DMS153 treated with DMSO at 0.1 percent for 48 hours (cell line): ENCODE measurements at regions not wholly inside any gene's neighbourhood (a gene's known extent, or its start where the extent isn't known, plus 50 kb on each side); places are given as distances from the start of the nearest gene placed in this dataset.
"Not testable (repeated sequence)": the region's sequence is repeated elsewhere in the genome, so short reads cannot be mapped to it uniquely, and the experiment has no call there.

Experiments used
- DNase-seq: peaks from one replicate; lab custom pipeline; 2025; ENCODE audit not compliant: unreplicated experiment; lab: John Stamatoyannopoulos, UW

GRCh38 chr14:43877351-43877960 is 629.6 kb downstream of the FSCB start:
- DNase-seq, result no peak

DNA sequence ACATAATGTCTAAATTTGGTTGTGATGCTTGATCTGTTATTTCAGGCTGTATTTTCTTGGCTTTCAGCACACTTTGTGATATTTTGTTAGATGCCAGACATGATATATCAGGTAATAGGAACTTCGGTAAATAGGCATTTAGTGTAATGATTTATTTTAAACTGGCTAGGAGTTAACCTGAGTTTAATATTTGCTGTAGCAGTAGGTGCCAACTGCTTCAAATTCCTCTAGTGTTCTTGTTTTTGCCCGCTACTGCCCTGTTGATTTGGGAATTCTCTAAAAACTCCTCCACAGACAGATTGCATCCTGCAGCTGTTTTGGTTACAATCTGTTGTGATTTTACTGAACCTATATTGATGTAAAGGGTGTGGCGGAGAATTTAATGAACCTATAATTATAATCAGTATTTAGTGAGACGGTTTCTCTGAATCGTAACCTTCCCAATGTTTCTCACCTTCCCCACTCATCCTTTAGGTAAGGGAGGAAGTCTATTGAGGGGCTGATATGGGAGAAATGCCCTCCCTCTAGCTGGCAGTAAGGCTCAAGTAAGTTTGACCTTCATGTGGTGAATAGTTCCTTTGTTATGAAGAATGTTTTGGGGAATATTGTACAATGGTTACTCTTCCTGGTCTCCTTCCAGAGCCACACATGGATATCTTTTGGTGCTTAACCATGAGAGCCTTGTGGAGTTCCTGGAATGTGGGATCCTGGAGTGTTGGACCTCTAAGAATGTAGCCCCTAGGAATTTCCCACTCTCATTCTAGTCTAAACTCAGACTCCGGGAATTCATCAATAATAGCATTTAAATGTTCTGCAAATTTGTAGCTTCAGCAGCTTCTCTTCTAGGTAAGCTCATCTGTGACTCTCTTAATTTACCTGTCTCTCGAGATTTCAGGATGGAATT is 634.1 kb downstream of the FSCB start:
- no peak for DNase-seq

- DNase-seq, result no peak
Measured at GRCh38 chr14:43872222-43872621, 634.9 kb downstream of the FSCB start.

DNA sequence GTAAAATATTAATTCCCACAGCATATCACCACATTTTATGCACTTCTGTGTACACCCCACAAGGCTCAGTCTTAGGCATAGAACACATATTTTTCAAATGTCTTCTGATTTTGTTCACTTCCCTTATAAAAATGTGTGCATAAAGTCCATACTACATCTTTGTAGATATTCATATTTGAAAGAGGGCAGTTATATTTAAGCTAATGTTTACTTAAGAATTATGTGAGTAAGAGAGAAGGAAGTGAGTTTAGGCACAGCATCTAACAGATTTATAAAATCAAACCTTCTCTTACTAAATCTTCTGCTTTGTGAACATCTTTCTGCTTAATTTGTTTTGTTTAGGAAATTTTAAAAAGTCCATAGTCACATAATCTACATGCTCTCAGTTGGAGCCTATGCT is 648.1 kb downstream of the FSCB start:
- DNase-seq, result no peak

GRCh38 chr14:43855556-43855955 is 651.5 kb downstream of the FSCB start:
- no peak for DNase-seq

DNA sequence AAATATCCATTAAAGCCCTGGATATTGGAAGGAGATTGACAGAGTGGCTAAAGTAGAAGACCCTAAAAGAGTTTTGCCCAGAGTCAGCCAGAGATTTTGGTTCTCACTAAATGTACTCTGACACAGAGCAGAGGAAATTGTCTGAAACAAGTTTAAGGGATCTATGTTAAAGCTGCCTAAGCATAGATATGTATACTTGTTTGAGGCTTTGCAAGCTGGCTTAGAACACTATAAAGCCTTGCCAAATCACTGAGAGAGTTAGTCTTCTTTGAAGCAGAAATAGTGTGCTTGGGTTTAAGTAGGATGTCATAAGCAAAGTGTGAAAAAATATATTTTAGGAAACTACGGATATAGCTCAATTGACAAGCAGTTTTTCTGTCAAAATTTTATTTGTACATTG is 653.5 kb downstream of the FSCB start:
- DNase-seq, result no peak

- DNase-seq, result no peak
Measured at GRCh38 chr14:43803076-43803689, 703.9 kb downstream of the FSCB start.

DNA sequence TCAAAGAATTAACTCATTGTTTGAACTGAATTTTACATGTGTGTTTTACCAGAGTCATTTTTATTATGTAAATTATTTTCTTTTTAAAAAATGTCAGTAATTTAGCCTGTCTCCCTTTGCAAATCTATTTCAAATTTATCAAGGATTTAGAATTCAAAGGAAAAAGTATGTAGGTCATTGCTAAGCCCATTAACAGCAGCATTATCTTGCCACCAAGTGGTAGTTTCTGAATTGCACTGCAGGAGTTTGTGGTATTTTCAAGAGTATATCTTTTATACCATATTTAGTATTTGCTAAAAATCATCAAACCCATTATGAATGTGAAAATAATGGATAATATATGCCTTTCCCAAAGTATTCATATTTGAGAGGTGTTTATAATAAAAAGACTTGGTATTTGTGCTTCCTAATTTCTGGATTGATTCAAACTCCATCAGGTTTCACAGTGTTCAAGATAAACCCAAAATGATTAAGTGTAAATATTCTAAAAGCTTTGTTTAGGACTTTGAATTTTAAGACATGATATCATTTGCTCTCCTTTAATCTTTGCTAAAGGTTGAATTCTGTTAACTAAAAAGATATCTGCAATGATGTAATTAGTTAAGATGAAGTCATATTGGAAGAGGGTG is 711.4 kb downstream of the FSCB start:
- DNase-seq, result no peak

DNA sequence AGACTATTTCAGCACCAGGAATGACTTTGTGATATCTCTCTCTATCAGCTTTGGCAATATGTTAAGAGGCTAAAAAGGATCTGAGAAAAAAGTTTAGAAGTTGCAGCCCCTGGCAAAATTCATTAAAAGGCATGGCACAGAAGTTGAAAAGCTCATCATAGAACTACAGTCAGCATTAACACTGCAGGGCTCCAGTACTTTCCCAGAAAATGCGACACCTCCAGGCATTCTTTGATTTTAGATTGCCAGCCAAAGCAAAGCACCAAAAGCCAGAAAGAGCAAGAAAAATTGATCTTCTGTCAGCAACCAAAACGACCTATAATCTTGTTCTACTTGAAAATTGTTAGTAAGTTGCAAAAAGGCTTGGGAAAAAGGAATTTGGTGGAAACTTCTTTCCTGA is 713.5 kb downstream of the FSCB start:
- DNase-seq, result no peak

DNA sequence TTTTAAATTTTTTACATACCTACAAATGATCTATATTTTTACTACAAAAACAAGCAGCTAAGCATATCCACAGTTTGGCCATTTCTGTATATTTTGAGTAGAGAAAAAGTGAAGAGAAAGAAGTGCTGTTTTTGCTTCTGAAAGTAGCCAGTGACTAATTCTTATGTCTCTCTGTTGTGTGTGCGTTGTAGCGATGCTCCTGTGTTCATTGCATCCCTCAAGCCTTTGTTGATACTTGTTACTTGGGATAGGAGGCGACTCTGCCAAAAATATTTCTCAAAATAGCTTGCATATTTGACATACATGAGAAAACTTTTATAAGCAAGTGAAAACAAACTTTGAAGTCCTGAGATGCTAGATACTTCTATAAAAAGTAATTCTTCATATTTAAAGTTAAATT is 714.1 kb downstream of the FSCB start:
- DNase-seq, result no peak

GRCh38 chr14:43790681-43791080 is 716.4 kb downstream of the FSCB start:
- no peak for DNase-seq

- DNase-seq, result no peak
Measured at GRCh38 chr14:43789458-43789857, 717.6 kb downstream of the FSCB start.

DNA sequence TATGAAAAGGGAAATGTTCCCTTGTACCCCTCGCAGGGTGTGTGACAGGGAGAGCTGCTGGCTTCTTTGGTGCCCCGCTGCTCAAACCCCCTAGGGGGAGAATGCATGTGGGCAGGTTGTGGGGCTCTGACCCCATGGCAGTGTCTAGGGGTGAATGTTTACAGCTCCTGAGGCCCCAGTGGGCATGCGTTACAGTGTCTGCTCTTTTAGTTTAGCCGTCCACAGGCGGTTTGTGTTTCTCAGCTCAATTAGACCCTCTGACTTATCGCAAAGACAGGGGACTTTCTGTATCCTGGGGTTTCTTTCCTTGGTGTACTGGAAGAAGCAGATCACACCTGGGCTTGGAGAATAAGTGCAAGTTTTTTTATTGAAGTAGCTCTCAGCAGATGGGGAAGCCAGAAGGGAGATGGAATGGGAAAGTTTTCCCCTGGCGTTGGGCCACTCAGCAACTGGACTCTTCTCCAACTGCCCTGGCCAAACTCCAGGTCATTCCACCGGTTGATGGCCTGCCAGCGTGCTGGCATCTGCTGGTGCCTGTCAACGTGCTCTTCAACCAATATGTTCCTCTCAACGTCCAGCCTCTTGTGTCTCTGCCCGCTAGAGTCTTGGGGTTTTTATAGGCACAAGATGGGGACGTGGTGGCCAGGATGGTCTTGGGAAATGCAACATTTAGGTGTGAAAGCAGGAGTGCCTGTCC is 720.9 kb downstream of the FSCB start:
- no peak for DNase-seq

- DNase-seq, result not testable (repeated sequence)
Measured at GRCh38 chr14:43784432-43784831, 722.7 kb downstream of the FSCB start.

DNA sequence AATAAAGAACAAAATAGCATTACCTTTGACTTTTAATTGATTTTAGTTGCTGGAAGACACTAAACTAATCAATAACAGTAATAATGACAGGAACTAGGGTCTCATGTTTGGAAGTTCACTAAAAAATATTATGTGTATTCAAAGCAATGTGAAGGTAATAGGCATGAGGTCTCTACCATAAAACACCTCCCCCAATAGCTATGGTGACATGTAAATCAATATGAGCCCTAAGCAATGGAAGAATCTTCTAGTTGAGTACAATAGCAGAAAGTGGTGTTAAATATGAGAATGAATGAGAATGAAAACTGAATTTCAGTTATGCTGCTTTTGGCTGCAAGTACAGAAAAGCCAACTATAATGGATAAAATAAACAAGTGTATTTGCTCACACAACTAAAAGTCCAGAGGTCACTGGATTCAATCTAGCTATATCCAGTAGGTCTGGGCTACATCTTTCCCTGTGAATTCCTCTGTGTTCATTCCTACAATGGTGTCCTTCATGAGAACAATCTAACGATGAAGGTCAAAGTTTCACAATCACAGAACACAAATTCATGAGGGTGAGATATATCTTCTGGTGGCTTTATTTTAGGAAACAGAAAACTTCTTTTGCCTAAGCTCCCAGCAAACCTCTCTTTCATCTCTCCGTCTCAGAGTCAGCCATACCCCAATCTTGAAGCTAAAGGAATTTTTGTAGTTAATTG is 728.0 kb downstream of the FSCB start:
- DNase-seq, result no peak

- no peak for DNase-seq
Measured at GRCh38 chr14:43778570-43778936, 728.5 kb downstream of the FSCB start.

- no peak for DNase-seq
Measured at GRCh38 chr14:43765474-43765873, 741.6 kb downstream of the FSCB start.

GRCh38 chr14:43764433-43764832 is 742.6 kb downstream of the FSCB start:
- DNase-seq, result no peak

GRCh38 chr14:43755707-43756106 is 751.4 kb downstream of the FSCB start:
- no peak for DNase-seq

GRCh38 chr14:43754838-43755237 is 752.2 kb downstream of the FSCB start:
- DNase-seq, result no peak

GRCh38 chr14:43745746-43746145 is 761.3 kb downstream of the FSCB start:
- DNase-seq, result no peak
